ENCODE measurements at regions not wholly inside any gene's neighbourhood (a gene's known extent, or its start where the extent isn't known, plus 50 kb on each side); places are given as distances from the start of the nearest gene placed in this dataset.

DNA sequence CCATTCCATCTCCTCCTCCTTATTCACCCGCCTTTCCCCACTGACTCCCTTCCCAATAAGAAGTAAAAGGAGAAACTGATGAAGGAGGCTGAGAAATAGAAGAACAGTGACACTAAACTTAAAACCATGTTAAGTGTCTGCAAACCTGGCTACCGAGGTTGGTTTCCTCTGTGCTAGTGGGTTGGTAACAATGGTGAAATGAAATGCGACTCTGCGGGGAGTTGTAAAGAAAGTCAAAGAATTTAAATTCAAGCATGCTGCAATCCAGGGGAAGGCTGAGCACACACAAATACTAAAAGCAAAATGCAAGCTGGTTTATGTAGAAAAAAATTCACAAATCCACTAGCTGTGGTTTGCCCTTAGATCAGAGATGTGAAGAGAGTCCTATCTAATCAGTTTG, 155.2 kb upstream of the PDE10A start:
- TF ChIP-seq, protein P1, sequence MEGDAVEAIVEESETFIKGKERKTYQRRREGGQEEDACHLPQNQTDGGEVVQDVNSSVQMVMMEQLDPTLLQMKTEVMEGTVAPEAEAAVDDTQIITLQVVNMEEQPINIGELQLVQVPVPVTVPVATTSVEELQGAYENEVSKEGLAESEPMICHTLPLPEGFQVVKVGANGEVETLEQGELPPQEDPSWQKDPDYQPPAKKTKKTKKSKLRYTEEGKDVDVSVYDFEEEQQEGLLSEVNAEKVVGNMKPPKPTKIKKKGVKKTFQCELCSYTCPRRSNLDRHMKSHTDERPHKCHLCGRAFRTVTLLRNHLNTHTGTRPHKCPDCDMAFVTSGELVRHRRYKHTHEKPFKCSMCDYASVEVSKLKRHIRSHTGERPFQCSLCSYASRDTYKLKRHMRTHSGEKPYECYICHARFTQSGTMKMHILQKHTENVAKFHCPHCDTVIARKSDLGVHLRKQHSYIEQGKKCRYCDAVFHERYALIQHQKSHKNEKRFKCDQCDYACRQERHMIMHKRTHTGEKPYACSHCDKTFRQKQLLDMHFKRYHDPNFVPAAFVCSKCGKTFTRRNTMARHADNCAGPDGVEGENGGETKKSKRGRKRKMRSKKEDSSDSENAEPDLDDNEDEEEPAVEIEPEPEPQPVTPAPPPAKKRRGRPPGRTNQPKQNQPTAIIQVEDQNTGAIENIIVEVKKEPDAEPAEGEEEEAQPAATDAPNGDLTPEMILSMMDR (conservative IDR thresholded peaks at IDR 0.05; ENCODE audit: low read length), result no peak
- TF ChIP-seq EZH2phosphoT487 (IDR thresholded peaks at IDR 0.05; ENCODE audit: borderline replicate concordance), result no peak
